Activated T-helper 1 cell treated with anti-CD3 and anti-CD28 coated beads, Interleukin-12 subunit alpha, Interleukin-12 subunit beta, Interleukin-2, Interleukin-4 antibody, amounts not matched to agents 30 ng/mL and 10 ng/mL and 1 ng/mL, durations not matched to agents 14 hours and 24 hours and 36 hours (primary cell): ENCODE measurements at regions not wholly inside any gene's neighbourhood (a gene's known extent, or its start where the extent isn't known, plus 50 kb on each side); places are given as distances from the start of the nearest gene placed in this dataset.

ENCODE experiments used
- DNase-seq: peaks from one replicate; pipeline ENCODE4 v3.0.0; 2021; ENCODE audit warnings: low spot score
- H3K27ac Mint-ChIP-seq: one replicate; pipeline ENCODE4 v1.8.0; 2021; ENCODE audit warnings: mild to moderate bottlenecking, mixed read lengths
- H3K27me3 Mint-ChIP-seq: one replicate; pipeline ENCODE4 v1.8.0; 2022; ENCODE audit warnings: mild to moderate bottlenecking, moderate library complexity, mixed read lengths; ENCODE audit not compliant: insufficient read depth
- H3K36me3 Mint-ChIP-seq: one replicate; pipeline ENCODE4 v1.8.0; 2021; ENCODE audit warnings: low read depth, mixed read lengths
- H3K4me1 Mint-ChIP-seq: one replicate; pipeline ENCODE4 v1.8.0; 2021; ENCODE audit warnings: low read depth, mixed read lengths
- H3K4me3 Mint-ChIP-seq: one replicate; pipeline ENCODE4 v1.8.0; 2021; ENCODE audit warnings: mild to moderate bottlenecking, moderate library complexity, mixed read lengths
- H3K9me3 Mint-ChIP-seq: one replicate; pipeline ENCODE4 v1.8.0; 2021; ENCODE audit warnings: mixed read lengths
- intact Hi-C: fragments of 100-400 bp; cut with micrococcal nuclease; formaldehyde crosslinking; loops from one replicate; pipeline ENCODE4 v1.15.1; 2024

DNA sequence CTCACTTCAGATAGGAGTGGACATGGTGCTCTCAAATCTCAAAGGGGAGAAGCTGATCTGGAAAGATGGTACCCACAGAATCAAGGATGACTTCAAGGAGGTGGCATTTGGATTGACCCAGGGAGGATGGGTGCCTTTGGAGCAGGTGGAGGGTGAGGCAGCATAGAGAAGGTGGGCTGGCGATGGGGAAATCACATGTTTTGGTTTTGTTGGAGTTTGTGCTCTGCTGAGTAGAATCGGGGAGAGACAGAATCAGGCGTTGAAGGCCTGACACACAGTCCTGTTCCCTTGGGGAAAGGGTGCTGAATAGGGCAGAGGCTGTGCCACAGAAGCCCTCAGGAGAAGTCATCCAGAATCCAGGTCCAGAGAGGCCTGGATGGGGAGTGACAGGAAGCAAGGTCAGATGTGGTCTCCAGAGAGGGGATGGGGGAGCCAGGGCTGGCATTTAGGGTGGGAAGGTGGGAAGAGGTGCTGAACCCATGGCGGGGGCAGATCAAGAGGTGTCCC, 291.1 kb downstream of the GLRX3 start:
- H3K36me3 Mint-ChIP-seq = no peaks in the 10 kb centered on the region
- no peak overlapping the region for H3K27ac Mint-ChIP-seq
- intact Hi-C loops = no loop called here
- no peaks in the 10 kb centered on the region for H3K4me1 Mint-ChIP-seq
- DNase-seq = no peak
- H3K9me3 Mint-ChIP-seq = no peaks in the 10 kb centered on the region
- H3K4me3 Mint-ChIP-seq = no peak overlapping the region
- no peaks in the 10 kb centered on the region for H3K27me3 Mint-ChIP-seq

DNA sequence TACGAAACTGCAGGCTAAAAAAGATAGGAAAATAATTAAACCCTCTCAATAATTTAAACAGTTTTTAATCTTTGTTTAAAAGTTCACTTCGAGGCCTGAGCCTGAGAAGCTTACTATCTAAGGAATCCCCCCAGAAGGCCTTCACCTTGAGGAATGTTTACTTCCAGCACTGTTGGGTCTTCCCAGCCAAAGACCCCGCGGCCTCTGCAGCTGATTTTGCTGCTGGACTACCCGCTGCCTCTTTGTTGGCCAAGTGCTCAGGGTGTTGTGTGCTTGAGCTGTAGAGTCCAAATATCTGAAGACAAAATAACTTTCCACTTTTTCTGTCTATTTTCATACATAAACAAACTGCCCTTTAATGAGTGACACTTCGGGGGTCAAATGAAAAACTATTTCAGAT, 292.7 kb downstream of the GLRX3 start:
- H3K4me3 Mint-ChIP-seq = no peak overlapping the region
- DNase-seq = no peak
- intact Hi-C loops = no loop called here
- no peak overlapping the region for H3K27ac Mint-ChIP-seq
- H3K9me3 Mint-ChIP-seq = peaks cover 5% of the 10 kb centered on the region
- H3K4me1 Mint-ChIP-seq = no peaks in the 10 kb centered on the region
- no peaks in the 10 kb centered on the region for H3K36me3 Mint-ChIP-seq
- H3K27me3 Mint-ChIP-seq = no peaks in the 10 kb centered on the region

DNA sequence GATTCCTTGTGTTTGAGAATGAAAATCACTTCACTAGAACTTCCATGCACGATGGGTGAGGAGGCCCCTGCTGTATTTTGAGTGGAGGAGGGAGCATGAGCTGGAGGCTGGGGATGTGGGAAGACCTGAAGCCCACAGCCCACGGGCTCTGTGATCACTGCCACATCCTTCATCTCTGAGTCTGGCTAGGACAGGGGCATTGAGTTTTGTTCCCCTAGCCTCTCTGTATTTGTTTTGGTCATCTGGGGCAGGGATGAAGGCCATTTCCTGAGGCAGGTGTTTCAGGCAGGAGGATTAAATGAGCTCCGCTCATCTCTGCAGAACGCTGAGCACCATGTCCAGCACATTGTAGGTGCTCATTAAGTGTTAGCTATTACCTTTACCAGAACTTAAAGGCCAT, 293.6 kb downstream of the GLRX3 start:
- no peak overlapping the region for H3K4me3 Mint-ChIP-seq
- H3K9me3 Mint-ChIP-seq = peaks cover 5% of the 10 kb centered on the region
- no peaks in the 10 kb centered on the region for H3K27me3 Mint-ChIP-seq
- DNase-seq = no peak
- H3K27ac Mint-ChIP-seq = no peak overlapping the region
- no peaks in the 10 kb centered on the region for H3K36me3 Mint-ChIP-seq
- intact Hi-C loops = no loop called here
- H3K4me1 Mint-ChIP-seq = no peaks in the 10 kb centered on the region

DNA sequence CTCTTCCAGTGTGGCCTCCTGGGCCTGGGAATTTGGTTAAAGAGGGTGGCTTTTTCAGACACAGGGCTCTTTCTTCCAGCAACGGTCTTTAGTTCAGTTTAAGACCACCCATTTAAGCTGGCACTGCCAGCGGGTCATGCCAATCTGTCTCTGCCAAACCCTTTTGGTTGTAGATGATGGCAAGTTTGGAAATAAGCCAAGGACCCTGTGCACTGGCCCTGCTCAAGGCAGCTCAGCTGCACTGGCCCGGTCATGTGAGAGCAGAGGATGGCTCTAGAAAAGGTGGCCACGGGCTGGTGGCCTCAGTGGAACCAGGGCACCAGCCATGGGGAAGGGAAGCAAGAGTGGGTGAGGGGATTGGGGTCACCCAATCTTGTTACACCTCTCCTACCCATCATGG, 294.1 kb downstream of the GLRX3 start:
- Mint-ChIP-seq H3K4me3 (no peak overlapping the region), H3K4me1 (no peaks in the 10 kb centered on the region), H3K9me3 (peaks cover 5% of the 10 kb centered on the region), H3K27me3 (no peaks in the 10 kb centered on the region), H3K27ac (no peak overlapping the region), H3K36me3 (no peaks in the 10 kb centered on the region)
- intact Hi-C loops = no loop called here
- DNase-seq = no peak

DNA sequence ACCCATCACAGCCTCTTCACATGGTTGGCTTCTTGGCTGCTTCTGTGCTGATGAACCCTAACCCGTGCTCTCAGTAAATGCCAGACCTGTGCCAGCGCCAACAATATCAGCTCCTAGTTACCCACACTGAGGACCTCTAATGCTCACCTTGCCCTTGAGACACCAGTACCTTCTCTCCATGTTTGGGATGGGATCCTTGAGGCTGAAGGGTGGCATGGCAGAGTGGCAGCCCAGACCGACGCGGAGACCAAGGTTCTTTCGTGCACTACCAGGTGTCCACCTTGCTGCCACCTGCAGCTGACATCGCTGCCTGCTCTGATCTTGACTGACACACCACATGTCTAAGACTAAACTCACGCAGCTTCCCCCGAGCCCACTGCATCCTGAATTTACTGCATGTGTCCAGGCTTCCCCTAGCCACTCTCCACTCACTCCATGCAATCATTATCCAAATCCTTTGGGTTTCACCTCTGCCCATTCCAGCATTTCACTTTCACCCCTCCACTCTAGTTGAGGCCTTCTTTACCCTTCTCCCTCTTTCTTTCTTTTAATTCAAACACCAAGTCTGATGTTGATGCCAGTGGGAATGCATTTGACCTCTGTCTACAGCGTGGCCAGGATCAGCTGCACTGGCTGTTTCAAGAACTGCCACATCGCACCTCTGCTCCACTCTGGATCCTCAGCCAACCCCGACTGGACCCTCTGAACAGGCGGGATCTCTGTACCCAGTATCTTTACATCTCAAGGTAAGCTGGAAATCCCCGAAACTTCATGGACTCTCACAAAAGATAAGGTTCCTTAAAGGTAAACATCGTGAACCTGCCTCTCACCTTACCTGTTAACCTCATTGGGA, 294.9 kb downstream of the GLRX3 start:
- Mint-ChIP-seq H3K4me1 (no peaks in the 10 kb centered on the region), H3K36me3 (no peaks in the 10 kb centered on the region), H3K4me3 (no peak overlapping the region), H3K27me3 (peaks cover 2% of the 10 kb centered on the region), H3K9me3 (peaks cover 5% of the 10 kb centered on the region), H3K27ac (no peak overlapping the region)
- intact Hi-C loops = no loop called here
- no peak for DNase-seq

DNA sequence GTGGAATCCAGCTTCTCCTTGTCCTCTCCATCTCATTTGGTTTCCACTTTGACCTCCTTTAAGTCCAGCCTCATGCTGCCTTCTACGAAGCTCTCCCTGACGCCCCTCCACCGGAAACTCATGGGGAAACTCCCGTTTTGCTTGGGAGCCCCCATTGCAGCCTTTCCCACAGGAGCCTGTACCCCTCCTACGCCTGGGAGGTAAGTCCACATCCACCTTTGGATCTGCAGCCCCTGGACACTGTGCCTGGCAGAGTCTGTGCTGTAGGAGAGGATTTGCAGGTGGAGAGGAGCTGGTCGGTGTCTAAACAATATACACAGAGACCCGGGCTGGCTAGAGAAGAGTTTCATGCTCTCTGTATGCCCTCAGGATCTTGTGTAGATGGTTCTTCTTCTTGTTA, 296.1 kb downstream of the GLRX3 start:
- no peak for DNase-seq
- Mint-ChIP-seq H3K27ac (no peak overlapping the region), H3K36me3 (no peaks in the 10 kb centered on the region), H3K4me1 (no peaks in the 10 kb centered on the region), H3K4me3 (no peak overlapping the region), H3K27me3 (peaks cover 2% of the 10 kb centered on the region), H3K9me3 (peaks cover 9% of the 10 kb centered on the region)
- intact Hi-C loops = no loop called here

DNA sequence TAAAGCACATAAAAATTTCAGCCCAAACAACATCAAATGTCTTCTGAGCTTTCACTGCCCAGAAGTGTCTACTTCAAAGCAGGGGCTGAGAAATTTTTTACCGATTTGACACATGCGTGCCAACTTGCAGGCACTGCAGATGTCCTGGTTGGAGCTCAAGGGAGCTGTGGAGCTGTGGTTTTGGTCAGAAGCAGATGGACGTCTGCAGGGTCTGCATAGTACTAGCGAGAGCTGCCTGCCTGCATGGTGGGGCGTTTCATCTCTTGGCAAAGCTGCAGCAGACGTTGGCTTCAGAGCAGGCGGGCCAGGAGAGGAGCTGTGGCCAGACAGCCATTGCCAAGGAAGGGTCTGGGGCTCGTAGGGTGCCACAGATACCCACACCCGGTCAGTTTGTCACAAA, 296.7 kb downstream of the GLRX3 start:
- no peak overlapping the region for H3K4me3 Mint-ChIP-seq
- DNase-seq = no peak
- no peaks in the 10 kb centered on the region for H3K36me3 Mint-ChIP-seq
- H3K9me3 Mint-ChIP-seq = peaks cover 9% of the 10 kb centered on the region
- no peak overlapping the region for H3K27ac Mint-ChIP-seq
- peaks cover 2% of the 10 kb centered on the region for H3K27me3 Mint-ChIP-seq
- H3K4me1 Mint-ChIP-seq = no peaks in the 10 kb centered on the region
- intact Hi-C loops = no loop called here

DNA sequence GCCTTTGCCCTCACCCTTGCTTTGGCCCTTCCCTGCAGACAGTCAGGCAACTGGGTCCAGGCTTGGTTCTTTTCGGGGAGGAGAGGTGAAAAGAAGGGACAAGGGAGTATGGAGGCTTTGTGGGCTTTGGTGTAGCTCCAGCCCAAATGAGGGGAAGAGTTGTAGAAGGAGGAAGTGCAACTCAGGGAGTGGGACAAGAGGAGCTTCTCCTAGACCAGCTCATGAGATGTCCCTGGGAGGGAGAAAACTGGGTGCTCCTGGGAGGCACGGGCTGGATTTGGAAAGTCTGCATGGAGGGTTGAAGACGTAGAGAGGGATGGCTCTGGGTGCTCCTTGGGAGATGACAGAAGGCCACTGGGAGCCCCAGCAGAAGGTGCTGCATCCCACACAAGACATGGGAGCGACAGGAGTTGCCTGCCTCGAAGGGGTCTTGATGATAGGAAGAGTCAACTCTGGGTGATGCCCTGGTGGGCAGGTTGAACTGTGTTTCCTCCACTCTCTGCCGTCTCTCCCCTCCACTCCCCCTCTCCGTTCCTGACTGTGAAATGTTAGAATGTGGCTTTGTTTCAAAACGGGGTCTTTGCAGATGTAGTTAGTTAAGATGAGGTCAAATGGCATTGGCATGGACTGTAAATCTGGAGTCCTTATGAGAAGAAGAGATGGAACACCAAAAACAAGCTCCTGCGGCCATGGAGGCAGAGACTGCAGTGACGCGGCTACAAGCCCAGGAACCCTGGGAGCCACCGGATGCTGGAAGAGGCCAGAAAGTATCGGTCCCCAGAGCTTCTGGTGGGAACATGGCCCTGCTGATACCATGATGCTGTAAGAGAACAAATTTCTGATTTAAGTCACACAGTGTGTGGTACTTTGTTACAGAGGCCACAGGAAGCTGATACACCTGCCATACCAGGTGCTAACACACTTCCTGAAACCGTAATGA, 298.5 kb downstream of the GLRX3 start:
- no peaks in the 10 kb centered on the region for H3K36me3 Mint-ChIP-seq
- no peak overlapping the region for H3K4me3 Mint-ChIP-seq
- H3K9me3 Mint-ChIP-seq = peaks cover 12% of the 10 kb centered on the region
- no peak for DNase-seq
- H3K27ac Mint-ChIP-seq = no peak overlapping the region
- H3K4me1 Mint-ChIP-seq = no peaks in the 10 kb centered on the region
- intact Hi-C loops = no loop called here
- H3K27me3 Mint-ChIP-seq = peaks cover 2% of the 10 kb centered on the region

DNA sequence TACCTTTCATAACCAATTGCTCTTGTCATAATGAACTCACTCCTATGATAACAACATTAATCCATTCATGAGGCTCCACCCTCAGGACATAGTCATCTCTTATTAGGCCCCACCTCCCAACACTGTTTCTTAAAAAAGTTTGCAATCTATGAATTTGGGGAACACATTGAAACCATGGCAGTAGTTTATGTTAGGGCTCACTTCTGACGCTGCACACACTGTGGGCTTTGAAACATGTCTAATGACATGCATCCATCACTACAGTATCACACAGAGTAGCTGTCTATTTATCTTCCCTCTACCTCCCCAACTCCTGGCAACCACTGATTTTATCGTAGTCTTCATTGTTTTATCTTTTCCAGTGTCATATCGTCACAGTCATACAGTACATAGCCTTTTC, 299.8 kb downstream of the GLRX3 start:
- intact Hi-C loops = no loop called here
- H3K36me3 Mint-ChIP-seq = no peaks in the 10 kb centered on the region

DNA sequence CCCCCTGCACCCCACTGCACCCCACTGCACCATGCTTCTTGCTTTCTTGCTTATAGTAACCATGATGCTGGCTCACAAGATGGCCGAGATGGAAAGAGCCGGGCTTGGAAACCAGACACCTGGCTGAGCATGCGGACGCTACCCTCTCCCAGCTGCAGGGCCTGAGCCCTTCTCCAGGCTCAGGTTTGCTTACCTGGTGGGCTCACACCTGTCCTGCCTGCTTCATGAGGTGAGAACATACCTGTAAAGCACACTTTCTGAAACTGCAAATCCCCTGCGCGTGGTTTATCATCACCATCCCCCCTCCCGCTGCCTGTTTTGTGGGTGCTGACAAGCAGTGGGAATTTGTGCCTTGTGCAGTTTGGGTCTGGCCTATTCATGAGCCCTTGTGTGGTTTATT, 302.7 kb downstream of the GLRX3 start:
- no peak for DNase-seq
- Mint-ChIP-seq H3K27ac (no peak overlapping the region), H3K4me3 (no peak overlapping the region), H3K4me1 (no peaks in the 10 kb centered on the region), H3K9me3 (peaks cover 7% of the 10 kb centered on the region), H3K36me3 (no peaks in the 10 kb centered on the region), H3K27me3 (peaks cover 2% of the 10 kb centered on the region)
- intact Hi-C loops = no loop called here

More for the DNA sequence above, 299.8 kb downstream of the GLRX3 start:
- no peak overlapping the region for H3K4me3 Mint-ChIP-seq
- no peaks in the 10 kb centered on the region for H3K4me1 Mint-ChIP-seq
- H3K27ac Mint-ChIP-seq = no peak overlapping the region
- no peak for DNase-seq
- H3K9me3 Mint-ChIP-seq = peaks cover 12% of the 10 kb centered on the region
- H3K27me3 Mint-ChIP-seq = peaks cover 2% of the 10 kb centered on the region

DNA sequence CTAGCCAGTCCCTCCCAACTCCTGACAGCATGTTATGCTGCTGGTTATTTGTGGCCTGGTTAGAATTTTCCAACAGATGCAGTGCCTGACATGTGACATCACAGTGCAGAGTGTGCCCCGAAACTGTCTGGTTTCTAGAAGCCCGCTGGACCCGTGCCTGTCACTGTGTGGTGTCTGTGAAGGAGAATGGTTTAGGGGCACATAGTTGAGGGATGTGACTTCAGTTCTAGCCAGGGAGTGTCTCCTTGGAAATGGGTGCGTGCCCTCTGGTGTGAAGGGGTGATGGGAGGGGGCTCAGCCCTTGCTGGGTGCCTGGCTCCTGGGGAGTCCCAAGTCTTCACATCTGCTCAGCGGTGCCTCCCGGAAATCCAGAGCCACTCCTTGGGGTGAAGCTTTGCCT, 303.6 kb downstream of the GLRX3 start:
- Mint-ChIP-seq H3K4me1 (no peaks in the 10 kb centered on the region), H3K27ac (no peak overlapping the region), H3K4me3 (no peak overlapping the region), H3K27me3 (peaks cover 2% of the 10 kb centered on the region), H3K9me3 (peaks cover 7% of the 10 kb centered on the region), H3K36me3 (no peaks in the 10 kb centered on the region)
- intact Hi-C loops = no loop called here
- no peak for DNase-seq

DNA sequence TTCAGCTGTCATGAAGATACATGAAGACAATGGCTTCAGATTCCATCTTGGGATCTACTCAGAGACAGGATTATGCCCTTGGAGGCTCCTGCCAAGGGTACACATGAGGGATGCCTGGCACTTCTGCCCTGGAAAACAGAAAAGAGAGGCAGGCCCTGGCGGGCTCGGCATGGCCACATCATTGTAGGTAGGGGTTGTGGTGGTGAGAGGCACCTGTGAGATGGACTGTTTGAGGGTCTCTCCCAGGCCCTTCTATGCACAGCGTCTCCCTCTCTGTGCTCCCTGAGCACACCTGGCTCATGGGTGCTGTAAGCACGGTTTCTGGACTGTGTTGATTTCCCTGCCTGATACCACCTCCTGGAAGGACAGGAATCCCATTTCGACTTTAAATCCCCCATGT, 304.3 kb downstream of the GLRX3 start:
- no peaks in the 10 kb centered on the region for H3K36me3 Mint-ChIP-seq
- intact Hi-C loops = no loop called here
- peaks cover 7% of the 10 kb centered on the region for H3K9me3 Mint-ChIP-seq
- no peak for DNase-seq
- no peak overlapping the region for H3K4me3 Mint-ChIP-seq
- H3K27ac Mint-ChIP-seq = no peak overlapping the region
- no peaks in the 10 kb centered on the region for H3K4me1 Mint-ChIP-seq
- peaks cover 2% of the 10 kb centered on the region for H3K27me3 Mint-ChIP-seq

DNA sequence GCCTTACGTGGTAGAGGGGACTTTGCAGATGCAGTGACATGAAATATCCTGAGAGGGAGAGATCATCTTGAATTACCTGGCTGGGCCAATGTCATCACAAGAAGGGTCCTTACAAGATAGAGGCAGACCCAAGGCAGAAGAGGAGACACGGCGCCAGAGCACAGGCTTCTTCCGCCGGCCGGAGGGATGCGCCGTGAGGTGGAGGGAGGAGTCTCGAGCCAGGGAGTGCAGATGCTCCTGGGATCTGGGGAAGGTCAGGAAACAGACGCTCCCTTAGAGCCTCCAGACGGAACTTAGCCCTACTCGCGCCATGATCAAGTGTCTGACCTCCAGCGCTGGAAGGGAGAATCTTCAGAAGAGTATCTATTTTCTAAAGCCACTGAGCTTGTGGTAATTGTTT, 304.8 kb downstream of the GLRX3 start:
- no peak overlapping the region for H3K4me3 Mint-ChIP-seq
- no peaks in the 10 kb centered on the region for H3K27me3 Mint-ChIP-seq
- no peaks in the 10 kb centered on the region for H3K36me3 Mint-ChIP-seq
- H3K4me1 Mint-ChIP-seq = no peaks in the 10 kb centered on the region
- no peak for DNase-seq
- peaks cover 7% of the 10 kb centered on the region for H3K9me3 Mint-ChIP-seq
- intact Hi-C loops = no loop called here
- no peak overlapping the region for H3K27ac Mint-ChIP-seq
